A549 (cell line): ENCODE measurements at regions not wholly inside any gene's neighbourhood (a gene's known extent, or its start where the extent isn't known, plus 50 kb on each side); places are given as distances from the start of the nearest gene placed in this dataset.

Experiments
- ATAC-seq, 2 experiments: fragments of 200-7000 bp in 1 of 2; fragments of >200 bp in 1 of 2; cut with Nextera tagmentation in 1 of 2; cut with Tn5 transposase in 1 of 2; 3 replicates each; pipeline versions ENCODE4 v1.8.0 to v1.9.1; 2018 to 2020; ENCODE audit warnings: mild to moderate bottlenecking in 1 of 2, moderate library complexity in 1 of 2
- CTCF ChIA-PET: fragments of 300-600 bp; sonication (Branson Sonifier 250); formaldehyde crosslinking; extraction: SDS; loops from one replicate; lab custom pipeline; 2021; ENCODE audit warnings: antibody characterized with exemption, inconsistent platforms; lab: Yijun Ruan, JAX
- POLR2A ChIA-PET: fragments of 350-600 bp; formaldehyde crosslinking; extraction: SDS; loops from one replicate; lab custom pipeline; 2021; ENCODE audit warnings: antibody characterized with exemption, inconsistent platforms; lab: Yijun Ruan, JAX
- DNase-seq, 2 experiments: peaks; one replicate each; pipeline versions ENCODE4 v3.0.0 to v3.0.0-alpha.2; 2011 to 2016; ENCODE audit warnings: low read depth in 1 of 2, low spot score in 1 of 2
- FAIRE-seq: peaks from 2 replicates; lab custom pipeline; 2011; peaks lifted over from hg19 to GRCh38; lab: Jason Lieb, UNC
- H3K27ac ChIP-seq, 2 experiments: fragments of >200 bp; sonication (Bioruptor Twin); formaldehyde crosslinking; 3 replicates each; pipeline ENCODE4 v1.5.1; 2016 to 2017
- H3K4me1 ChIP-seq: fragments of >200 bp; sonication (Bioruptor Twin); formaldehyde crosslinking; 3 replicates; pipeline ENCODE4 v1.6.1; 2016
- H3K4me2 ChIP-seq: fragments of >200 bp; sonication (Bioruptor Twin); formaldehyde crosslinking; 3 replicates; pipeline ENCODE4 v1.6.1; 2016
- H3K4me3 ChIP-seq: fragments of >200 bp; sonication (Bioruptor Twin); formaldehyde crosslinking; 3 replicates; pipeline ENCODE4 v1.5.1; 2016
- H3K9me3 ChIP-seq: fragments of >200 bp; sonication (Bioruptor Twin); formaldehyde crosslinking; 3 replicates; pipeline ENCODE4 v1.6.1; 2016
- ATOH8 ChIP-seq: fragments of 250-450 bp; sonication (Bioruptor Pico); IDR thresholded peaks from 2 replicates; pipeline ENCODE4 v1.5.0; 2020; ENCODE audit warnings: low read depth, mild to moderate bottlenecking, moderate library complexity
- BHLHE40 ChIP-seq: IDR thresholded peaks from 2 replicates; pipeline ENCODE4 v1.6.1; 2012; ENCODE audit warnings: low read depth, low read length, inconsistent platforms
- CBX8 ChIP-seq: fragments of 200-600 bp; sonication (generic); IDR thresholded peaks from 2 replicates; pipeline ENCODE4 v1.6.1; 2016
- CEBPB ChIP-seq, 2 experiments: fragments of >200 bp in 1 of 2; sonication (Bioruptor Twin) in 1 of 2; formaldehyde crosslinking in 1 of 2; IDR thresholded peaks; 2 replicates each; pipeline ENCODE4 v1.6.1; 2012 to 2016
- FOSB ChIP-seq: fragments of 250-450 bp; sonication (Bioruptor Pico); IDR thresholded peaks from 2 replicates; pipeline ENCODE4 v1.5.0; 2020; ENCODE audit warnings: mild to moderate bottlenecking, moderate library complexity
- FOSL2 ChIP-seq, 2 experiments: fragments of 450-650 bp in 1 of 2; fragments of >200 bp in 1 of 2; sonication (Bioruptor Twin) in 1 of 2; formaldehyde crosslinking; IDR thresholded peaks; 2 replicates each; pipeline versions ENCODE4 v1.5.0 to v1.6.1; 2016 to 2020; ENCODE audit warnings: mild to moderate bottlenecking in 1 of 2, moderate library complexity in 1 of 2
- FOXS1 ChIP-seq: fragments of 250-450 bp; sonication (Bioruptor Pico); IDR thresholded peaks from 2 replicates; pipeline ENCODE4 v1.5.0; 2020; ENCODE audit warnings: mild to moderate bottlenecking, moderate library complexity
- GATA3 ChIP-seq: IDR thresholded peaks from 2 replicates; pipeline ENCODE4 v1.6.1; 2012; ENCODE audit warnings: borderline replicate concordance
- HOXA7 ChIP-seq: fragments of 250-450 bp; sonication (Bioruptor Pico); IDR thresholded peaks from 2 replicates; pipeline ENCODE4 v1.5.0; 2020; ENCODE audit warnings: mild to moderate bottlenecking, moderate library complexity
- HOXB13 ChIP-seq: fragments of 250-450 bp; sonication (Bioruptor Pico); IDR thresholded peaks from 2 replicates; pipeline ENCODE4 v1.5.0; 2020; ENCODE audit warnings: low read depth, mild to moderate bottlenecking, moderate library complexity
- JUNB ChIP-seq: fragments of >200 bp; sonication (Bioruptor Twin); formaldehyde crosslinking; IDR thresholded peaks from 2 replicates; pipeline ENCODE4 v1.6.1; 2016
- KDM5A ChIP-seq: fragments of 200-600 bp; sonication (generic); IDR thresholded peaks from 2 replicates; pipeline ENCODE4 v1.6.1; 2016; ENCODE audit warnings: antibody characterized with exemption, mild to moderate bottlenecking
- MAX ChIP-seq: IDR thresholded peaks from 2 replicates; pipeline ENCODE4 v1.6.1; 2012
- MAZ ChIP-seq: fragments of 150-350 bp; IDR thresholded peaks from 2 replicates; pipeline ENCODE4 v1.6.1; 2014; ENCODE audit warnings: antibody characterized with exemption, low read depth, low read length, borderline replicate concordance
- NPAS2 ChIP-seq: fragments of 250-450 bp; sonication (Bioruptor Pico); IDR thresholded peaks from 2 replicates; pipeline ENCODE4 v1.8.0; 2022; ENCODE audit warnings: mild to moderate bottlenecking, moderate library complexity, borderline replicate concordance
- NR3C1 ChIP-seq: fragments of >200 bp; sonication (Bioruptor Twin); formaldehyde crosslinking; IDR thresholded peaks from 3 replicates; pipeline ENCODE4 v1.6.1; 2017
- PBX3 ChIP-seq: IDR thresholded peaks from 2 replicates; pipeline ENCODE4 v1.6.1; 2012
- PHF8 ChIP-seq: fragments of 200-600 bp; sonication (generic); IDR thresholded peaks from 2 replicates; pipeline ENCODE4 v1.6.1; 2016; ENCODE audit warnings: low read depth, mild to moderate bottlenecking, antibody characterized with exemption, moderate library complexity, borderline replicate concordance
- POLR2AphosphoS2 ChIP-seq: conservative IDR thresholded peaks from 2 replicates; pipeline ENCODE4 v1.6.1; 2012; ENCODE audit warnings: low read length, improper control_type of control experiment, inconsistent platforms
- RARB ChIP-seq: fragments of 250-450 bp; sonication (Bioruptor Pico); IDR thresholded peaks from 2 replicates; pipeline ENCODE4 v1.8.0; 2021; ENCODE audit warnings: mild to moderate bottlenecking, moderate library complexity
- RFX5 ChIP-seq: fragments of 450-650 bp; IDR thresholded peaks from 2 replicates; pipeline ENCODE4 v1.7.1; 2014; ENCODE audit warnings: antibody characterized with exemption, mild to moderate bottlenecking, moderate library complexity
- ZFP36 ChIP-seq: fragments of 450-650 bp; IDR thresholded peaks from 2 replicates; pipeline ENCODE4 v1.6.1; 2014; ENCODE audit warnings: borderline replicate concordance; ENCODE audit not compliant: partially characterized antibody
- ZSCAN20 ChIP-seq: fragments of 250-450 bp; sonication (Bioruptor Pico); IDR thresholded peaks from 2 replicates; pipeline ENCODE4 v1.8.0; 2022; ENCODE audit warnings: mild to moderate bottlenecking, moderate library complexity
- WGBS: methylation state at CpG from one replicate; pipeline ENCODE4 v1.1.6; 2017; ENCODE audit errors: missing lambda C conversion rate; 5-methylcytosine and 5-hydroxymethylcytosine counted together

DNA sequence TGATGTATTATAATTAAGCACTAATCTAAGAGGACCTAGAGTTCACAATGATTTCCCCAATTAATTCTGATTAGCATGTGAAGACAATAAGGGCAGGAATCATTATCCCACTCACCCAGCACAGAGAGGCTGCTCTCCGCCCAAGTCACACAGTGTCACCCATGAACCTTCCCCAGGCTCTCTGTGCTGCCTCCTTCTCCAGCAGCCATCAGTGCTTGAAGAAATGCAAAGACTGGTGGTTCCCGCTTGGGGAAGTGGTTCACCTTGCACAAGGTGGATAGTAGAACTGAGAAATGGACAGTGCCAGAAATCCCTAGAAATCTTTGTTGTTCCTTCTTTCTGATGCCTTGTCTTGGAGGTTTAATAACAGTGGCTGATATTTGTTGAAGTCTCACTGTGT is 401.3 kb downstream of the QKI start (continued):
- TF ChIP-seq POLR2AphosphoS2 = no peak

DNA sequence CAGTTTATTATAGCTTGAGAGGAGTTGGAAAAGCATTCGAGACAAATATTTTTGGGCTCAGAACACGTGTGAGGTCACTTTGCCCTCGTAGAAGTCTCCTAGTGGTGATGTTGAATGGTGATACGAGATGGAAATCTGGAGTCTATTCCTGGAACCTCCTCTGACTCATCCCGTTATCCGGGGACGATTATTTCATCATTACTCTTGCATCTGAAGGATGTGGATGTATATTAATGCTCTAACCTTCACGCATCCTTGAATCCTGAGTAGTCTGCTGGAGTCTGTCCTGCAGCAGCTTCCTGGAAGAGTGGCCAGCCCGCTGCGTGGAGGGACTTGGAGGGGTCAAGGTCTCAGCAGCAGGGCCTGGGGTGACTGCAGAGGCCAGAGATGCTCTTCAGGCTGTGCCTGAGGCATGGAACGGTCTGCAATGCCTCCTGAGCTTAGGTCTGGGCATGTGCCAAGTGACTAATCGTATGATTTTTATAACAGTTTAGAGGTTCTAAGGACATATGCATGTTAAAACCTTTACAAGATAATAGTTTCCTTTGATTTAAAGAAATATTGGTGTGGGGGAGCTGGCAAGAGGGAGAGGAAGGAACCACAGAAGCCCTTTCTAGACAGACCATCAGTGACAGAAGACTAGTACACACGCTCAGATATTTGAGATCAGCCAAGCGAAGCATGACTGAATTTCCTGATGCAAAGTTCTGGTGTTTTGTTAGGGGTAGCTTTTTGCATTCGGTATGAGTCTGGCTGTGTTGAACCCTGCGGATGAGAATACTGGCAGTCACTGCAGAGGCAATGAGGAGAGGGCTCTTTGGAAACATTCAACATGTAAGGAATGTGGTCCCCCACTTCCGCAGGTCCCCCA is 400.2 kb downstream of the QKI start:
- TF ChIP-seq ZFP36 = no peak
- no peak for TF ChIP-seq ATOH8 (CRISPR knock-in tag)
- TF ChIP-seq JUNB = no peak
- TF ChIP-seq CBX8 = no peak
- TF ChIP-seq FOSL2 (IDR thresholded peaks at IDR 0.05) = no peak
- no peak for TF ChIP-seq FOSL2 (CRISPR knock-in tag; IDR thresholded peaks at IDR 0.05)
- TF ChIP-seq NPAS2 = no peak
- TF ChIP-seq FOSB (CRISPR knock-in tag) = no peak
- no peak for TF ChIP-seq GATA3
- TF ChIP-seq MAX = no peak
- TF ChIP-seq PHF8 = no peak
- TF ChIP-seq FOXS1 (CRISPR knock-in tag) = no peak
- TF ChIP-seq ZSCAN20 = no peak
- no peak for TF ChIP-seq KDM5A
- TF ChIP-seq NR3C1 = no peak
- no peak for TF ChIP-seq BHLHE40
- TF ChIP-seq CEBPB (IDR thresholded peaks at IDR 0.05) = no peak
- no peak for TF ChIP-seq HOXA7
- no peak for TF ChIP-seq HOXB13
- no peak for TF ChIP-seq PBX3
- no peak for TF ChIP-seq RARB
- Histone ChIP-seq H3K4me2 (no peak overlapping the region), H3K4me1 (no peaks in the 10 kb centered on the region), H3K4me3 (no peak overlapping the region), H3K9me3 (no peaks in the 10 kb centered on the region), H3K27ac (no peak overlapping the region)
- ChIA-PET CTCF (no interaction called here), POLR2A (no interaction called here)
- FAIRE-seq = no peak
- 22% methylated on average over 15 of the region's 17 CpGs for WGBS
- peak; percentile 57 to 88 for ATAC-seq
- peak; percentile 16 to 25 for DNase-seq

DNA sequence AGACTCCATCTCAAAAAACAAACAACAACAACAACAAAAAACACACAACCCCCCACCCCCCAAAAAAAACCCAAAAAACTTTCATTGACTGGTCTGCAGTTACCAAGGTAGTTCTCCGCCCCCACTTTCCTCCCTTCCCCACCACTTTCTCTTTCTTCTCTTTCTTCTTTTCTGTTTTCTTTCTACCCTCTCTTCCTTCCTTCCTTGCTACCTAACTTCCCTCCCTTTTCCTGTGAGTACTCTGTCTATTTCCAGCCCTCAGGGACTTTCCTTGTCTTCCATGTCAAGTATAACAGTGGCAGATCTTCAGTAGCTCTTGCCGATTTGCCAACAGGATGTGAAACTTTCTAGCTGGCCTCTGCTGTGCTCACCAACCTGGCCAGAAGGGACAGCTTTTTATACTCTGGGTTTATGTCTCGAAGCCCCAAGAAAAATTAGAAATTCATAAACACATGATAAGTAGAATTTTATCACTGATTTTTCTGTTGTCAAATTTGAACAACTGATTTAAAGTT is 399.5 kb downstream of the QKI start:
- whole genome bisulfite sequencing = 45% methylated on average over 3 of the region's 3 CpGs
- FAIRE-seq = no peak
- POLR2A ChIA-PET = no interaction called here
- ATAC-seq = no peak
- Histone ChIP-seq H3K4me3 (no peak overlapping the region), H3K27ac (no peak overlapping the region)
- TF ChIP-seq MAZ = no peak
- no peak for TF ChIP-seq RFX5
- TF ChIP-seq, all 56 proteins: peak for 0
- no peaks in the 10 kb centered on the region for H3K9me3 ChIP-seq
- no peak overlapping the region for H3K4me2 ChIP-seq
- CTCF ChIA-PET = no interaction called here
- H3K4me1 ChIP-seq = no peaks in the 10 kb centered on the region
- no peak for DNase-seq
